Brain microvascular endothelial cell (primary cell): ENCODE measurements at regions not wholly inside any gene's neighbourhood (a gene's known extent, or its start where the extent isn't known, plus 50 kb on each side); places are given as distances from the start of the nearest gene placed in this dataset.

Experiments used
- DNase-seq: peaks from one replicate; pipeline ENCODE4 v3.0.0-alpha.2; 2020
- H3K27ac ChIP-seq: fragments of 250-450 bp; sonication (Bioruptor Pico); 2 replicates; pipeline ENCODE4 v1.5.1; 2020; ENCODE audit warnings: mild to moderate bottlenecking, moderate library complexity
- H3K27me3 ChIP-seq: fragments of 250-450 bp; sonication (Bioruptor Pico); replicated peaks from 2 replicates; pipeline ENCODE4 v1.5.1; 2020; ENCODE audit warnings: mild to moderate bottlenecking
- H3K36me3 ChIP-seq: fragments of 250-450 bp; sonication (Bioruptor Pico); replicated peaks from 2 replicates; pipeline ENCODE4 v1.5.1; 2020; ENCODE audit warnings: mild to moderate bottlenecking
- H3K4me3 ChIP-seq: 2 replicates; pipeline ENCODE4 v1.5.1; 2011; ENCODE audit warnings: low read depth, mild to moderate bottlenecking, control low read depth, low read length, moderate library complexity
- in situ Hi-C: cut with HindIII; loops from 2 replicates; pipeline ENCODE4 v1.10.0; 2017; ENCODE audit warnings: low sequenced_read_pairs, low pct_ligation_motif_present
- TF ChIP-seq, protein P1 (sequence below): IDR thresholded peaks from 2 replicates; pipeline ENCODE4 v1.5.1; 2011; ENCODE audit warnings: low read depth, mild to moderate bottlenecking, moderate library complexity, low read length, control low read depth, inconsistent platforms; ENCODE audit errors: missing control alignments

DNA sequence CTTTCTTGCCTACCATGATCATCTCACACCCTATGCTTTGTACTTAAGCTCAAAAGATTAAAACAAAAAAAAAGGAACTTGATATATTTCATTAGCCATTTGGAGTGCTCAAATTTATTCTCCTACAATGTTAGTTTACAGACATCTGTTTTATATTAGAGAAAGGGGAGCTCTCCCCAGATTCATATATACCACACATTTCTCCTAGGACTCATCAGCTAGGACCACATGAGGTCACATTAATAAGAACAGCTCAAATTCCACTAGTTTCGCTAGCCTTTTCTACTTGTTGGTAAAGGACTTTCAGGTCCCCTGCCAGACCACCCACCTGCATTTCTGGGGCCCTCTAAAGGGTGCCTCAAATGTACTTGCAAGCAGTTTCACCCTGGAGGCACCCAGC is 151.2 kb upstream of the MMADHC start:
- H3K4me3 ChIP-seq = no peak overlapping the region
- DNase-seq = no peak
- TF ChIP-seq, protein P1, sequence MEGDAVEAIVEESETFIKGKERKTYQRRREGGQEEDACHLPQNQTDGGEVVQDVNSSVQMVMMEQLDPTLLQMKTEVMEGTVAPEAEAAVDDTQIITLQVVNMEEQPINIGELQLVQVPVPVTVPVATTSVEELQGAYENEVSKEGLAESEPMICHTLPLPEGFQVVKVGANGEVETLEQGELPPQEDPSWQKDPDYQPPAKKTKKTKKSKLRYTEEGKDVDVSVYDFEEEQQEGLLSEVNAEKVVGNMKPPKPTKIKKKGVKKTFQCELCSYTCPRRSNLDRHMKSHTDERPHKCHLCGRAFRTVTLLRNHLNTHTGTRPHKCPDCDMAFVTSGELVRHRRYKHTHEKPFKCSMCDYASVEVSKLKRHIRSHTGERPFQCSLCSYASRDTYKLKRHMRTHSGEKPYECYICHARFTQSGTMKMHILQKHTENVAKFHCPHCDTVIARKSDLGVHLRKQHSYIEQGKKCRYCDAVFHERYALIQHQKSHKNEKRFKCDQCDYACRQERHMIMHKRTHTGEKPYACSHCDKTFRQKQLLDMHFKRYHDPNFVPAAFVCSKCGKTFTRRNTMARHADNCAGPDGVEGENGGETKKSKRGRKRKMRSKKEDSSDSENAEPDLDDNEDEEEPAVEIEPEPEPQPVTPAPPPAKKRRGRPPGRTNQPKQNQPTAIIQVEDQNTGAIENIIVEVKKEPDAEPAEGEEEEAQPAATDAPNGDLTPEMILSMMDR = no peak
- in situ Hi-C loops = no loop called here
- no peaks in the 10 kb centered on the region for H3K27me3 ChIP-seq
- H3K27ac ChIP-seq = no peak overlapping the region
- no peaks in the 10 kb centered on the region for H3K36me3 ChIP-seq

DNA sequence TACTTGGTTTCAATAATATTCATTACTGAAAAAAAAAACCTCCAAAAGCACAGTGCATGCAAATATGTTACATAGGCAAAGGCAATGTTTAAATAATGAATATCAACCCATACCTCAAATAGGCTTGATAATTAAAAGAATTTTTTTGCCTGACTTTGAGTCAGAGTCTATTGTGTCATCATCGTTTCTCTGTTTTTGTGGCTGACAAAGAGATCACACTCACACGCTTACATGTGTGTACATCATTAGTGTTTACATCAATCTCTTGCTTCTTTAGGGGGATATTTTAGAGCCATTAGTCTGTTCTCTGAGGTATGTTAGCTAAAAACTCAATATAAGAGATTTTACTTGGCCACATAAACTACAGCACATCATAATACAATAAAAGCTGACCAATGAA is 150.3 kb upstream of the MMADHC start:
- in situ Hi-C loops = no loop called here
- TF ChIP-seq, protein P1 = no peak
- Histone ChIP-seq H3K4me3 (no peak overlapping the region), H3K27me3 (no peaks in the 10 kb centered on the region), H3K27ac (no peak overlapping the region), H3K36me3 (no peaks in the 10 kb centered on the region)
- DNase-seq = no peak

DNA sequence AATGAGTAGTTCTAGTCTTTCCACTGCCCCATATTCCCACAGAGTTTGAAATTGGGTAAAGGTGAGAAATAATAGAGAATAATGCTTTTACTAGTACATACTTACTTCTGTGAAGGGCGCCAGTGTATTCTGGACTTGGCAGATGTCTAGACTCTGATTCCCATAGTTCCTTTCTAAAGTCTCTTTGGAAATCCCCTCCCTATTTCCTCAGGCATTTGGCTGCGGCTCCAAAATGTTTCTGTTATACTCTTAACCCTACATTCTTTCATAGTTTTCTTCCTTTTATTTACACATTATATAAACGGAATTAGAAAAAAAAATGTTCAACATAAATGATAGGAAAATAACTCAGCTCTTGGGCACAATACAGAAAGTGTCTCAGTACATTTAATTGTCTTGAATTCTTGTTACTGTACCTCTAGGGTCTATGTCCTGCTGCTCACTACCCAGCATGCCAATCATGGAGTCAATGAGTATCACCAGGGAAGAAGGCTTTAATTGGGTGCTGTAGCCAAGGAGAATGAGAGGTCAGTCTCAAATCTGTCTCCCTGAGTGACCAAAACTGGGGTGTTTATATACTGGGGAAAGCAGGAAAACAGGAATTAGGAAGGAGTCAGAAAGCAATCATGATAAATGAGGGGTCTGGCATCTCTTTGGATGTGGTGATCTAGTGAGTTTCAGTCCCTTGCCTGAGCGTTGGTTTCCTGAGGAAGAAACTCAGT is 147.8 kb upstream of the MMADHC start:
- Histone ChIP-seq H3K27ac (no peak overlapping the region), H3K27me3 (no peaks in the 10 kb centered on the region), H3K4me3 (no peak overlapping the region), H3K36me3 (no peaks in the 10 kb centered on the region)
- TF ChIP-seq, protein P1 = no peak
- DNase-seq = no peak
- in situ Hi-C loops = no loop called here

DNA sequence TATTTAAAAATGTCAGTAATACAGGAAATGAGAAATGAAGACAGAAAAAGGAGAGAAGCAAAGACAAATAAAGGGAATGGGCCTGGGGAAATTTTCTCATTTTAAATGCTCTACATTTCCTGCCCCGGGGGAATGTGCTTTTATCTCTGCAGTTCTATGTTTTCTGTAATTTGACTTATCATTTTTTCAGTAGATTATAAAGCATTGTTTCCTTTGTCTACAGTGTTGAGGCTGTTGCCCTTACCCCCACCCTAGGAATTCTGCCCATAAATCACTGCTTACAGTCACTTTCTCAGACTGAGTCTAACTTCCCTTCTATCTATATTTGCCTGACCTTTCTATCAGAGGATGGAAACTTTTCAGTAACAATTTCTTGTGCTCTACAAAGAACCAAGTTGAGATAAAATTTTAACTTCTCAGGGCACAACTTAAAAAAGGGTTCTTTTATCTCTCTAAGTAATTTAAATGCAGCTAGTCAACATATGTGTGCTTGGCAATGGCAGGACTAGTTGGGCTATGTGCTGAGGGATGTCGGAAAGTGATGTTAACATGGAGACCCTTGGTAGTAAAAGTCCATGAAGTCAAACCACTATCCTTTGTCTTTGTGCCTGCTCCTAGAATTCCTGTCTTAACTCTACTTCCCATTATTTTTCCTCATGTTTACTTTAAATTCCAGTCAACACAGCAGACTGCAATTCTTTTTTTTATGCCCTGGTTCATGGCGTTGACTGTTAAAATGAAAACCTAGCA is 146.5 kb upstream of the MMADHC start:
- H3K4me3 ChIP-seq = no peak overlapping the region
- peak; percentile 73 for DNase-seq
- in situ Hi-C loops = no loop called here
- H3K36me3 ChIP-seq = no peaks in the 10 kb centered on the region
- TF ChIP-seq, protein P1 = no peak
- H3K27ac ChIP-seq = peak overlapping the region; percentile 45
- no peaks in the 10 kb centered on the region for H3K27me3 ChIP-seq

DNA sequence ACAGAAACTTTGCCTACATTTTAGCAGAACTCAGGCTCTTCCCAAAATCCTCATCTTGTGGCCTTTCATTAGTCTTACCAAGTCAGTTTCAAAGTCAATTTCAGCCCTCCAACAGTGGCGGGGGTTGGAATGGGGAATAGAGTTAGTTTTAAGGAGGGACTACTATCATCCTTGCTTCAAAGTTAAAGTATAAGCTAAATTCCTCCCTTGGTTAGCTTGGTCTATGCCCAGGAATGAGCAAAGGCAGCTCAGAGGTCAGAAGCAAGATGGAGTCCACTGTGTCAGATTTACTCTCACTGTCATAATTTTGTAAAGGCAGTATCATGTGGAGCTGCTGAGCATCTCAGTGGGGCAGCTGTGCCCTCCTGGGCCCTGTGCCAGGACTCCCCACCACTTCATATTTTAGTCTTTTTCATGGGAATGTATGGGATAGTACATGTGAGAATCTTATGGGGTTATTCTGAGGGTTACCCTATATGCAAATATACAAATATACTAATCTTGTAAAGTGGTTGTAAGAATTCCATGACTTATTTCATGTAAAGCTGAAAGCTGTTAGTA is 145.2 kb upstream of the MMADHC start:
- H3K36me3 ChIP-seq = no peaks in the 10 kb centered on the region
- peak overlapping the region; percentile 30 for H3K27ac ChIP-seq
- no peak for DNase-seq
- TF ChIP-seq, protein P1 = no peak
- H3K27me3 ChIP-seq = no peaks in the 10 kb centered on the region
- no peak overlapping the region for H3K4me3 ChIP-seq
- in situ Hi-C loops = no loop called here
